Osteoblast (primary cell): ENCODE measurements at regions not wholly inside any gene's neighbourhood (a gene's known extent, or its start where the extent isn't known, plus 50 kb on each side); places are given as distances from the start of the nearest gene placed in this dataset.
A peak's percentile ranks its signal among the peaks of the same experiment; 100 is the strongest.

Experiments
- DNase-seq: peaks from one replicate; pipeline ENCODE4 v3.0.0; 2011; ENCODE audit warnings: low spot score, mixed read lengths; ENCODE audit not compliant: insufficient read length; ENCODE audit errors: missing footprints
- H2AFZ ChIP-seq: 2 replicates; pipeline ENCODE4 v1.6.0; 2011; ENCODE audit warnings: mild to moderate bottlenecking, low read length
- H3K27ac ChIP-seq: 2 replicates; pipeline ENCODE4 v1.5.1; 2011; ENCODE audit warnings: mild to moderate bottlenecking, low read depth, low read length, moderate library complexity
- H3K27me3 ChIP-seq: 2 replicates; pipeline ENCODE4 v1.6.0; 2012; ENCODE audit warnings: mild to moderate bottlenecking, control low read depth, inconsistent platforms, low read length, moderate library complexity; ENCODE audit not compliant: insufficient read depth
- H3K36me3 ChIP-seq: 2 replicates; pipeline ENCODE4 v1.5.1; 2011; ENCODE audit warnings: mild to moderate bottlenecking, low read length, control low read depth, moderate library complexity; ENCODE audit not compliant: insufficient read depth
- H3K4me1 ChIP-seq: 2 replicates; pipeline ENCODE4 v1.5.1; 2011; ENCODE audit warnings: mild to moderate bottlenecking, low read length, control low read depth, moderate library complexity; ENCODE audit not compliant: insufficient read depth
- H3K4me2 ChIP-seq: 2 replicates; pipeline ENCODE4 v1.6.0; 2011; ENCODE audit warnings: mild to moderate bottlenecking, low read length; ENCODE audit not compliant: insufficient read depth
- H3K4me3 ChIP-seq: fragments of 200-600 bp; sonication (generic); 3 replicates; pipeline ENCODE4 v1.5.1; 2012; ENCODE audit warnings: mild to moderate bottlenecking, low read length, inconsistent platforms; ENCODE audit not compliant: insufficient read depth
- H3K79me2 ChIP-seq: 2 replicates; pipeline ENCODE4 v1.6.0; 2012; ENCODE audit warnings: mild to moderate bottlenecking, low read length, control low read depth, inconsistent platforms; ENCODE audit not compliant: insufficient read depth
- H3K9me3 ChIP-seq: 2 replicates; pipeline ENCODE4 v1.5.1; 2011; ENCODE audit warnings: low read depth, low read length, control low read depth
- H4K20me1 ChIP-seq: 2 replicates; pipeline ENCODE4 v1.6.0; 2012; ENCODE audit warnings: mild to moderate bottlenecking, low read length, control low read depth; ENCODE audit not compliant: insufficient read depth
- TF ChIP-seq, protein P1 (sequence below): IDR thresholded peaks from 2 replicates; pipeline ENCODE4 v1.5.1; 2011; ENCODE audit warnings: mild to moderate bottlenecking, low read depth, low read length, moderate library complexity; ENCODE audit errors: extremely low read depth

DNA sequence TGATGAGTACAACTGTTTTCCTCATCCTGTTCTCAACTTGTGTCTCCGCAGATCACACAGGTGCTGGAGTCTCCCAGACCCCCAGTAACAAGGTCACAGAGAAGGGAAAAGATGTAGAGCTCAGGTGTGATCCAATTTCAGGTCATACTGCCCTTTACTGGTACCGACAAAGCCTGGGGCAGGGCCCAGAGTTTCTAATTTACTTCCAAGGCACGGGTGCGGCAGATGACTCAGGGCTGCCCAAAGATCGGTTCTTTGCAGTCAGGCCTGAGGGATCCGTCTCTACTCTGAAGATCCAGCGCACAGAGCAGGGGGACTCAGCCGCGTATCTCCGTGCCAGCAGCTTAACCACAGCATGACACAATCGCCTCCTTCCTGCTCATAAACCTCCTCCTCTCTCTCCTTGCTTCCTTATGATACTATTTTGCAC, 126.7 kb upstream of the PRSS58 start:
- Histone ChIP-seq H3K27ac (peak overlapping the region; percentile 68), H3K79me2 (no peaks in the 10 kb centered on the region), H3K9me3 (no peaks in the 10 kb centered on the region), H3K36me3 (no peaks in the 10 kb centered on the region), H2AFZ (peak overlapping the region; percentile 87), H3K4me3 (peak overlapping the region; percentile 19), H4K20me1 (no peaks in the 10 kb centered on the region), H3K4me1 (peaks cover 17% of the 10 kb centered on the region), H3K4me2 (peak overlapping the region; percentile 61), H3K27me3 (no peaks in the 10 kb centered on the region)
- peak; percentile 91 for DNase-seq
- TF ChIP-seq, protein P1, sequence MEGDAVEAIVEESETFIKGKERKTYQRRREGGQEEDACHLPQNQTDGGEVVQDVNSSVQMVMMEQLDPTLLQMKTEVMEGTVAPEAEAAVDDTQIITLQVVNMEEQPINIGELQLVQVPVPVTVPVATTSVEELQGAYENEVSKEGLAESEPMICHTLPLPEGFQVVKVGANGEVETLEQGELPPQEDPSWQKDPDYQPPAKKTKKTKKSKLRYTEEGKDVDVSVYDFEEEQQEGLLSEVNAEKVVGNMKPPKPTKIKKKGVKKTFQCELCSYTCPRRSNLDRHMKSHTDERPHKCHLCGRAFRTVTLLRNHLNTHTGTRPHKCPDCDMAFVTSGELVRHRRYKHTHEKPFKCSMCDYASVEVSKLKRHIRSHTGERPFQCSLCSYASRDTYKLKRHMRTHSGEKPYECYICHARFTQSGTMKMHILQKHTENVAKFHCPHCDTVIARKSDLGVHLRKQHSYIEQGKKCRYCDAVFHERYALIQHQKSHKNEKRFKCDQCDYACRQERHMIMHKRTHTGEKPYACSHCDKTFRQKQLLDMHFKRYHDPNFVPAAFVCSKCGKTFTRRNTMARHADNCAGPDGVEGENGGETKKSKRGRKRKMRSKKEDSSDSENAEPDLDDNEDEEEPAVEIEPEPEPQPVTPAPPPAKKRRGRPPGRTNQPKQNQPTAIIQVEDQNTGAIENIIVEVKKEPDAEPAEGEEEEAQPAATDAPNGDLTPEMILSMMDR = no peak

DNA sequence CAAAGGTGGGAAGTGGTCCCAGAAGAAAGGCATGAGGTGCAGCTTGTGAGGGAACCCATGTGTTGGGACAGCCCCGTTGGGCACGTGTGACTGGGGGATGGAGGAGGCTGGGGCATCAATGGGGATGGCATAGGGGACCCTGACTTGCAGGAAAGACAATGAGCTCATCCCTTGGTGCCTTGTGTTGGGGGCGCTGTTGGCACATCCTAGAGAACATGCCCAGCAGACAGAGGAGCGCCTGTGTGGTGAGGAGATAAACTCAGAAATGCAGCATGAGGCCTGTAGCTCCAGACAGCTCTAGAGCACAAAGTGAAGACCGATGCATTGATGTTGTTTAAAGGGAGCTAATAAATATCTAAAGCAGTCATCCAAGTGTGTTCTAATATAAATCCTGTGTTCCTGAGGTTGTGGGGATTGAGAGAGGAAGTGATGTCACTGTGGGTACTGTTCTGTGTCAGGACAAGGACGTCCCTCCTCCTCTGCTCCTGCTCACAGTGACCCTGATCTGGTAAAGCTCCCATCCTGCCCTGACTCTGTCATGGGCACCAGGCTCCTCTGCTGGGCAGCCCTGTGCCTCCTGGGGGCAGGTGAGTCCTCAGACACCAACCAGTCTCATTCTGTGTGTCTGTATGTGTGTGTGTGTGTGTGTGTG, 126.1 kb upstream of the PRSS58 start:
- no peaks in the 10 kb centered on the region for H4K20me1 ChIP-seq
- peaks cover 17% of the 10 kb centered on the region for H3K4me1 ChIP-seq
- TF ChIP-seq, protein P1 = no peak
- H3K9me3 ChIP-seq = no peaks in the 10 kb centered on the region
- no peaks in the 10 kb centered on the region for H3K79me2 ChIP-seq
- peak overlapping the region; percentile 87 for H2AFZ ChIP-seq
- DNase-seq = no peak
- peak overlapping the region; percentile 68 for H3K27ac ChIP-seq
- H3K4me3 ChIP-seq = peak overlapping the region; percentile 19
- H3K4me2 ChIP-seq = peak overlapping the region; percentile 61
- no peaks in the 10 kb centered on the region for H3K36me3 ChIP-seq
- H3K27me3 ChIP-seq = no peaks in the 10 kb centered on the region

DNA sequence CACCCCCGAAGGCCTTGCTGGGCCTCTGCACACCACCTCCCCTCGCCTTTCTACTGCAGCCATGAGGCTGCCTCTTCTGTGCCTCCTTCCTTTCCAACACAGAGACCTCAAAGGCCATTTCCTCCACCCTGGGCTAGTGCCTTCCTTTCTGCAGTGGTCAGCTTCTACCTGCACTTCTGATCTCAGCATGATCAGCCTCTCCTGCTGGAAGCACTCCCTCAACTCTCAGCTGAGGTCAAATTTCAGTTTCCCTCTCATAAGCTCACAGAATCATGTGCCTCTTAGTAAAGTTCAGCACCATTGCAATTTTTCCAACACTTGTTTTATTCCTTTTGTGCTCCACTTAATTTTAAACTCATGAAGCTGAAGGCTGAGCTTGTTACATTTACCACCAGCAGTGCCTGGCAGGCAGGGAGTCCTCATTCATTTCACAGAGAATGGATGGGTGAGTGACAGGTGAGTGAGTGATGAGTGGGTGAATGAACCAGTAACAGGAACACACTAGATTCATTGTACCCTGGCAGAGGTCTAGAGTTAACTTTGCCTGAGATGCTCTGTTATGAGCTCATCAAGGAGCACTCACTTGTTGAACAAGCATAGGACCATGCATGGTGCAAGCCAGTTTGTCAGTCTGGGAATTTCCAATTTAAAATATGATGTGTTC, 124.0 kb upstream of the PRSS58 start:
- Histone ChIP-seq H3K9me3 (no peaks in the 10 kb centered on the region), H2AFZ (no peak overlapping the region)

GRCh38 chr7:142380069-142380468, 122.2 kb upstream of the PRSS58 start:
- no peak overlapping the region for H3K4me2 ChIP-seq
- H3K4me3 ChIP-seq = no peak overlapping the region
- TF ChIP-seq, protein P1 = no peak
- H3K36me3 ChIP-seq = no peaks in the 10 kb centered on the region
- no peaks in the 10 kb centered on the region for H3K9me3 ChIP-seq
- H4K20me1 ChIP-seq = no peaks in the 10 kb centered on the region
- no peaks in the 10 kb centered on the region for H3K79me2 ChIP-seq
- peak; percentile 38 for DNase-seq
- H3K27me3 ChIP-seq = no peaks in the 10 kb centered on the region
- H3K27ac ChIP-seq = no peak overlapping the region
- peaks cover 17% of the 10 kb centered on the region for H3K4me1 ChIP-seq
- no peak overlapping the region for H2AFZ ChIP-seq

More for the DNA sequence above, 124.0 kb upstream of the PRSS58 start:
- Histone ChIP-seq H4K20me1 (no peaks in the 10 kb centered on the region), H3K4me1 (peaks cover 17% of the 10 kb centered on the region), H3K27me3 (no peaks in the 10 kb centered on the region), H3K27ac (no peak overlapping the region), H3K36me3 (no peaks in the 10 kb centered on the region), H3K79me2 (no peaks in the 10 kb centered on the region), H3K4me2 (no peak overlapping the region), H3K4me3 (no peak overlapping the region)
- no peak for DNase-seq
- TF ChIP-seq, protein P1 = no peak
